Fibroblast of the conjunctiva (primary cell): ENCODE measurements at regions not wholly inside any gene's neighbourhood (a gene's known extent, or its start where the extent isn't known, plus 50 kb on each side); places are given as distances from the start of the nearest gene placed in this dataset.
"Not testable (repeated sequence)": the region's sequence is repeated elsewhere in the genome, so short reads cannot be mapped to it uniquely, and the experiment has no call there.

Experiments used
- DNase-seq: peaks from one replicate; pipeline ENCODE4 v3.0.0-alpha.2; 2010; ENCODE audit warnings: low read depth

GRCh38 chrX:734362-734761 is 103.8 kb downstream of the SHOX start:
- no peak for DNase-seq

- no peak for DNase-seq
Measured at GRCh38 chrX:733961-734360, 103.4 kb downstream of the SHOX start.

- DNase-seq = no peak
Measured at GRCh38 chrX:729583-730409, 99.2 kb downstream of the SHOX start.

- DNase-seq = not testable (repeated sequence)
Measured at GRCh38 chrX:729101-729500, 98.5 kb downstream of the SHOX start.

- not testable (repeated sequence) for DNase-seq
Measured at GRCh38 chrX:728639-729038, 98.0 kb downstream of the SHOX start.

- DNase-seq = no peak
Measured at GRCh38 chrX:727738-728621, 97.4 kb downstream of the SHOX start.

- no peak for DNase-seq
Measured at GRCh38 chrX:725971-726370, 95.4 kb downstream of the SHOX start.

- no peak for DNase-seq
Measured at GRCh38 chrX:724256-724655, 93.7 kb downstream of the SHOX start.

GRCh38 chrX:723781-724180 is 93.2 kb downstream of the SHOX start:
- DNase-seq = no peak

GRCh38 chrX:721354-721753 is 90.8 kb downstream of the SHOX start:
- no peak for DNase-seq

- no peak for DNase-seq
Measured at GRCh38 chrX:720825-721224, 90.2 kb downstream of the SHOX start.

GRCh38 chrX:720250-720649 is 89.7 kb downstream of the SHOX start:
- DNase-seq = no peak

- no peak for DNase-seq
Measured at GRCh38 chrX:716136-716535, 85.5 kb downstream of the SHOX start.

GRCh38 chrX:714131-714530 is 83.5 kb downstream of the SHOX start:
- DNase-seq = no peak
